Prostate gland (tissue), 2 donors: ENCODE measurements at regions not wholly inside any gene's neighbourhood (a gene's known extent, or its start where the extent isn't known, plus 50 kb on each side); places are given as distances from the start of the nearest gene placed in this dataset.

Source experiments
- POLR2AphosphoS5 ChIP-seq: sonication (generic); formaldehyde crosslinking; IDR thresholded peaks from one replicate; pipeline ENCODE4 v1.6.1; 2017; ENCODE audit warnings: antibody characterized with exemption
- TF ChIP-seq, protein P1 (sequence below), 4 experiments: fragments of 200-600 bp in 2 of 4; fragments of 450-650 bp in 2 of 4; sonication (generic) in 2 of 4; IDR thresholded peaks; 1 replicate in 3 of 4; 2 replicates in 1 of 4; pipeline ENCODE4 v1.5.1; 2016 to 2019; ENCODE audit warnings: antibody characterized with exemption in 4 of 4, mild to moderate bottlenecking in 2 of 4, moderate library complexity in 2 of 4

DNA sequence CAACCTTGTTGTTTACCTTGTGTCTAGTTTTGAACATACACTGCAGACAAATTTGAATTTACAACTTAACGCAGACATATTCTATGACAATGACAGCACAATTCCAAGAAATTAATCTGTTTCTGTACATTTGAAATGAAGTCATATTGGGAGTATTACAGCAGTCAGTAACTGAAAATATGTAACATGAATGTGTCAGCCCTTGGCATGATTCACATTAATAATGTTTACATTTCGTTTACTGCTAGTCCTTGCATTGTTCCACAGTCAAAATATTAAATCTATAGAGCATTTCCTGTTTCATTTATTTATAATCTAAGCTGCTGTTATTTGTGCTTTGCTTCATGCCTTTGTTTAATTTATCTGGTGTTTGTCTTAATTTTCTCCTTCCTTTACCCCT, 80.4 kb downstream of the NOC3L start:
- TF ChIP-seq, protein P1, sequence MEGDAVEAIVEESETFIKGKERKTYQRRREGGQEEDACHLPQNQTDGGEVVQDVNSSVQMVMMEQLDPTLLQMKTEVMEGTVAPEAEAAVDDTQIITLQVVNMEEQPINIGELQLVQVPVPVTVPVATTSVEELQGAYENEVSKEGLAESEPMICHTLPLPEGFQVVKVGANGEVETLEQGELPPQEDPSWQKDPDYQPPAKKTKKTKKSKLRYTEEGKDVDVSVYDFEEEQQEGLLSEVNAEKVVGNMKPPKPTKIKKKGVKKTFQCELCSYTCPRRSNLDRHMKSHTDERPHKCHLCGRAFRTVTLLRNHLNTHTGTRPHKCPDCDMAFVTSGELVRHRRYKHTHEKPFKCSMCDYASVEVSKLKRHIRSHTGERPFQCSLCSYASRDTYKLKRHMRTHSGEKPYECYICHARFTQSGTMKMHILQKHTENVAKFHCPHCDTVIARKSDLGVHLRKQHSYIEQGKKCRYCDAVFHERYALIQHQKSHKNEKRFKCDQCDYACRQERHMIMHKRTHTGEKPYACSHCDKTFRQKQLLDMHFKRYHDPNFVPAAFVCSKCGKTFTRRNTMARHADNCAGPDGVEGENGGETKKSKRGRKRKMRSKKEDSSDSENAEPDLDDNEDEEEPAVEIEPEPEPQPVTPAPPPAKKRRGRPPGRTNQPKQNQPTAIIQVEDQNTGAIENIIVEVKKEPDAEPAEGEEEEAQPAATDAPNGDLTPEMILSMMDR (IDR thresholded peaks at IDR 0.05): no peak
- TF ChIP-seq POLR2AphosphoS5: no peak
